ENCODE measurements at regions not wholly inside any gene's neighbourhood (a gene's known extent, or its start where the extent isn't known, plus 50 kb on each side); places are given as distances from the start of the nearest gene placed in this dataset.

DNA sequence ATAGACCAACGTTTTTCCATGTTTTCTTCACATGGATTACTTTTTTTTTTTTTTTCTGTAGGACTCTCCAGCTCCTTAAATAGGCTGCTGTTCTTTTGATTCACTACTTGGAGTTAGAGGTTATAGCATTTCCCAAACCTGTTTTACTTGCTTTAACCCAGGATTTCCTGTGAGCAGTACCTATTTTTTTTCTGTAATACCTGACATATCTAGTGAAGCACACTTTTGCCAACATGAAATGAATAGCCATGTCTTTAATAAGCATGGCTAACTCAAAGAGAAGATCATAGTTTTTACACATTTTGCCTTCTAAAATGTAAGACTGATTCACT, 137.0 kb downstream of the FOXA2 start:
- DNase-seq (ENCODE audit: low spot score): no peak
- intact Hi-C loops (cut with DNase I): no loop called here

DNA sequence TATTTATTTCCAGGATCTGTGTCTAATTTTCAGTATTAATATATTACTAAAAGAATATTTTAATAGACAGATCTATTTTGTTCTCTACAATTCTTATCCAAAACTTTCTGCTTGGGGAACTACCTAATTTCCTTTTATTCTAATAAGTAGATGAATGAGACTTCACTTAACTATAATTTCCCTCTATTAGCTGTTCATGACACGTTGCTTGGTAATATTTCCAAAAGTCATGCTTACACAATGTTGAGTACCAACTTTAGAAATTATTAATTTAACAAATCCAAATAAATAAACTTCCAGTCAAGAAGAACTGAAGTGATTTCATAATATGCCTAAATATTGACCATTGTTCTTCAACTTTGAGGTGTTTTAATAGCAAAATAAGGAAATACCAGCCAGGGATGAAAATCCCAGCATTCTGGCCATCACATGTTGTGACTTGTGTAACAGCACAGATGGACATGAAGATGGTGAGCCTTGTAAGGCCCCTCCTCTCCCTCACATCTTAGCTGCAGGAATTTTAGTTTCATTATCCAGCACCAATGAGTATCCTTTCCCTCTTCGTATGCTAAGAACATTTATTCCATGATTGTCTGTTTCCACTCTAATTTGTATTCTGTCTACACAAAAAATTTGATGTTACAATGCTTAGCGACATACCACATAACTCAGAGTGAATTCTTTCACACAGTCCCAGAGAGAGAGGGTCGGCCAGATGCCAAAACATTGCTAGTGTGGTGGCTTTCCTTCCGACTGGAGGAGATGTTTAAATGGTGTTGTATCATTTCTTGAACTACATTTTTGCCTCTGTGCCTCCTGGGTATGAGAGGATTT, 137.5 kb downstream of the FOXA2 start:
- intact Hi-C loops (cut with DNase I): no loop called here
- no peak for DNase-seq (ENCODE audit: low spot score)

- no peak for DNase-seq (ENCODE audit: low spot score)
- intact Hi-C loops (cut with DNase I): no loop called here
These were observed 142.1 kb downstream of the FOXA2 start for GRCh38 chr20:22442318-22442717.

- intact Hi-C loops (cut with DNase I): no loop called here
- no peak for DNase-seq (ENCODE audit: low spot score)
These were observed 145.4 kb downstream of the FOXA2 start for GRCh38 chr20:22438926-22439325.

DNA sequence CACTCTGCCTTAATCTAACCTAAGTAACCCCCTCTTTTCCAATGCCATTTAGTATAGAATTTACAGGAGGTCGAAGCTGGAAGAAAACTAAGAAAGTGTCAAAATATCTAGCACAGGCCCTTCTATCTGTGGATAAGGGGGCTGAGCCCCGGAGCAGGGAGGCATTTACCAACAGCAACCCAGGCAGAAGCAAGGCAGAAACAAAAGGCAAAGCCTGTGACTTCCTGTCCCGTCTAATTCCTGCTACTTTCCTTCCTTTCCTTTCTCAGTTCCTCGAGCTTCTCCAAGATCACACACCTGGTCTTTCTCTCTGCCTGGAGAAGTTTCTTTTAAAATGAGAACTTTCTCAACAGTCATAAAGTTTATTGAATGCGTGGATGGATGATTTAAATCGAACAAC, 146.0 kb downstream of the FOXA2 start:
- DNase-seq (ENCODE audit: low spot score): no peak
- intact Hi-C loops (cut with DNase I): no loop called here

GRCh38 chr20:22437354-22437753, 147.0 kb downstream of the FOXA2 start:
- intact Hi-C loops (cut with DNase I): no loop called here
- no peak for DNase-seq (ENCODE audit: low spot score)

GRCh38 chr20:22431419-22431818, 153.0 kb downstream of the FOXA2 start:
- intact Hi-C loops (cut with DNase I): no loop called here
- DNase-seq (ENCODE audit: low spot score): no peak

- DNase-seq (ENCODE audit: low spot score): no peak
- intact Hi-C loops (cut with DNase I): no loop called here
These were observed 153.6 kb downstream of the FOXA2 start for GRCh38 chr20:22430746-22431168.

- intact Hi-C loops (cut with DNase I): no loop called here
- DNase-seq (ENCODE audit: low spot score): no peak
These were observed 154.1 kb downstream of the FOXA2 start for GRCh38 chr20:22430154-22430745.

DNA sequence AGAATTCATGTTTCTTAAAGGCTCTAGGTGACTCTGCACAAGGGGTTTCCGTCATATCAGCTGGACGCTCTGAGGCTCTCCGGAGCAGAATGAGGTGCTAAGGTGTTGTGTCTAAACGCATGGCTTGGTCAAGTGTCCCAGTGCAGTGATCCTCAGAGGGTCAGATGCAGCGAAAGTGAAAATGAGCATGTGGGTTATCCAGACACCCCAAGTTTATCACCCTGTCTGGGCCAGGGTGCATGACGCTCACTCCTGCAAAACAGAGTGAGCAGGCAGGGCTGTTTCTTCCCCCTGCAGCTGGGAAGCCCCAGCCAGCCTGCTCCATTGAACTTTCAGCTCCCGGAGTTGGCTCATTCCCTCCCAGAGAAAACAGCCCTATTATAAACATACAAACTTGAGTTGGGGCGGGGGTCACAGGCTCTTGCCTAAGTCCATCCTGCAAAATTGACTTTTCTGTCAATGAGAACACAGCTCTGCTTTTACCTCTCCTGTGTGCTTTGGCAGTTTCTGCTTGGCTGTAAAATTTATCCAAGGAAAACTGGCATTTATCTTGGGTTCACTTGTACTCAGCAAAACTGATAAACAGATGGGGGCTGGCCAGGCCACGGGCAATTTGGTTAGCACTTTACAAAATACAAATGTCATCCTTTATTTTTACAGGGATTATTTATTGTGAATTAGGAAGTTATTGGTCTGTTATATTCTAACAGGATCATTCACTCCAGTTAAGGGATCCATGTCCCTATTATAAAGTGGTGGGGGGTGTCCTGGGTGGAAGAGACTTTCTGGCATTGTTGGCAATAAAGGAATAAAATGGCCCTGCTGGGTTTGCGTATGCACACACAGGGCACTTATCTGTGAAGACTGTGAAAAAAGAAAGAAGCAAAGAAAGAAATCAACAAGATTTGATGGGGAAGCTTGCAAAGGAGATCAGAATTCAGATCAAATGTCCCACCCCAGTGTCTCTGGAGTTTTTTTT, 154.9 kb downstream of the FOXA2 start:
- DNase-seq (ENCODE audit: low spot score): no peak
- intact Hi-C loops (cut with DNase I): loop anchor here in 1 of 2 donors (5.0 kb wide), 1 partner anchor 1817 kb away; no protein-coding TSS in a partner anchor

GRCh38 chr20:22428051-22428450, 156.3 kb downstream of the FOXA2 start:
- intact Hi-C loops (cut with DNase I): loop anchor here in 1 of 2 donors (5.0 kb wide), 1 partner anchor 1816 kb away; no protein-coding TSS in a partner anchor

DNA sequence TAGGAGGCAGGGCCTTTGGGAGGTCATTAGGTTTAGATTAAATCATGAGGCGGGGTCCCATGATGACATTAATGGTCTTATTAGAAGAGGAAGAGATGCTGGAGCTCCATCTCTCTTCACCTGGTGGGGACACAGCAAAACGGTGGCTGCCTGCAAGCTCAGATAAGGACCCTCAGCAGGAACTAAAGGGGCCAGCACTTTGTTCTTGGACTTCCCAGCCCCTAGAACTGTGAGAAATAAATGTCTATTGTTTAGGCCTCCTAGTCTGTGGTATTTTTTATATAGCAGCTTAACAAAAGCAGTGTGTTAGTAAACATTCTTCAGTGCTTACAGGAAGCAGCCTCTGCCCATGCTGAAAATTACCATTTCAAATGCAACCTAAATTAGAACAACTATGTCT, 157.6 kb downstream of the FOXA2 start:
- no peak for DNase-seq (ENCODE audit: low spot score)
- intact Hi-C loops (cut with DNase I): loop anchor here in 1 of 2 donors (5.0 kb wide), 1 partner anchor 1814 kb away; no protein-coding TSS in a partner anchor

More at GRCh38 chr20:22428051-22428450, 156.3 kb downstream of the FOXA2 start:
- DNase-seq (ENCODE audit: low spot score): no peak

GRCh38 chr20:22425344-22426295, 158.8 kb downstream of the FOXA2 start:
- no peak for DNase-seq (ENCODE audit: low spot score)
- intact Hi-C loops (cut with DNase I): loop anchor here in 1 of 2 donors (5.0 kb wide), 1 partner anchor 1813 kb away; no protein-coding TSS in a partner anchor

GRCh38 chr20:22423190-22423832, 161.1 kb downstream of the FOXA2 start:
- no peak for DNase-seq (ENCODE audit: low spot score)
- intact Hi-C loops (cut with DNase I): no loop called here

DNA sequence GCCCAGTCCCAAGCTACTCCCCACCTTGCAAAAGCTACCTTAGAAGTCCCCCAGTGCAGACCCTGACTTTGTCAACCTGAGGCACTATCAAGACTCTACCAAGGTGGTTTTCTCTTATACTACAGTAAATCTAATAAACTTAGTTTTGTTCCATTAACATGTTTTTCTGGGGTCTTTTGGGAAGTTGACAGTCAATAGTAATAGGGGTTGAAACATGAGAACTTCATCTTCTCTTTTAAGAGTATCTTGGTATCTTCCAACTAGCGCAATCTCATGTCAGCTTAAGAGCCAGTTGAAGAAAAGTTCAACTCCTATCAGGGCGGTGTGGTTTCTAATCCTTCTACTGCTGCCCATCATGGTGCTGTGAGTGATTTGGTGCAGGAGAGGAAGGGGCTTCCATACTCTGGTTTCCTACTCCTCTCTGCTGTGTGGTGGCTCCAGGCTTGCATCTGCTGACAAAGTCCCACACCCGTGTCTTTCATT, 164.2 kb downstream of the FOXA2 start:
- DNase-seq (ENCODE audit: low spot score): no peak
- intact Hi-C loops (cut with DNase I): no loop called here

DNA sequence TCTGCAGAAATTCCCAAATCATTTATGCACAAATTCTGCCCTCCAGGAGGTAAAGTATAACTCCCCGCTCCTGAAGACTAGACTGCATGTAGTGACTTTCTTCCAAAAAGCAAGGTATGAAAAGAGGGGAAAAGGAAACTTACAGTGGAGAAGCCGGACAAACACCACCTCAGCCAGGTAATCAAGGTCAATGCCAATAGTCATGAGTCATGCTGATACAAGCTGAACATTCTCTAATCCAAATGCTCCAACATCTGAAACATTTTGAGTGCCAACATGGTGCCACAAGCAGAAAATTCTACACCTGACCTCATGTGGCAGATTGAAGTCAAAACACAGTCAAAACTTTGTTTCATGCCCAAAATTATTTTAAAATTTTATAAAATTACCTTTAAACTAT, 165.6 kb downstream of the FOXA2 start:
- DNase-seq (ENCODE audit: low spot score): no peak
- intact Hi-C loops (cut with DNase I): no loop called here

DNA sequence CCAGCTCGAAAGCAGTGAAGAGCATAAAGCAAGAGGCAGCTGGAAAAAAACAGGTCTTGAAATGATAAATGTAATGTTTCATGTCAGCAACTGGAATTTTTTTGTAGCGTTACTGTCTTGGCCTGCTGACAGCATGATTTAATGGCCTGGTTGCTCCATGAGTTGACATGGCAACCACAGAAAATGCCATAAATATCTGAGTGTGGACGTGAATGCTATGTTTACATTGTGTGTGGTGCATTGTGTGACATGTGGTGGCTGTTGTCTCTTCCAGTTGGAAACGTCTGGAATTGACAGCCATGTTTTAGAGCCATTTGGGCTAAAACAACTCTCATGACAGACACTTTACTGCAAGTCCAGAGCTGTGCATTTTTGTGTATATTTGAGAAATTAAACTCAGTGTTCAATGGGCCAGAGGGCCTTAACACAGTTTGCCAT, 170.0 kb downstream of the FOXA2 start:
- DNase-seq (ENCODE audit: low spot score): no peak
- intact Hi-C loops (cut with DNase I): no loop called here
